OCI-LY3 (cell line): ENCODE measurements at regions not wholly inside any gene's neighbourhood (a gene's known extent, or its start where the extent isn't known, plus 50 kb on each side); places are given as distances from the start of the nearest gene placed in this dataset.

Experiments
- EZH2phosphoT487 ChIP-seq: fragments of 200-600 bp; shearing (Covaris generic); IDR thresholded peaks from 2 replicates; pipeline ENCODE4 v1.6.1; 2018; ENCODE audit warnings: antibody characterized with exemption, mixed run types, low read depth
- TF ChIP-seq, protein P1 (sequence below): fragments of 200-600, 300-600 bp; sonication (generic); IDR thresholded peaks from 2 replicates; pipeline ENCODE4 v1.5.1; 2014; ENCODE audit warnings: antibody characterized with exemption, low read length, low read depth

DNA sequence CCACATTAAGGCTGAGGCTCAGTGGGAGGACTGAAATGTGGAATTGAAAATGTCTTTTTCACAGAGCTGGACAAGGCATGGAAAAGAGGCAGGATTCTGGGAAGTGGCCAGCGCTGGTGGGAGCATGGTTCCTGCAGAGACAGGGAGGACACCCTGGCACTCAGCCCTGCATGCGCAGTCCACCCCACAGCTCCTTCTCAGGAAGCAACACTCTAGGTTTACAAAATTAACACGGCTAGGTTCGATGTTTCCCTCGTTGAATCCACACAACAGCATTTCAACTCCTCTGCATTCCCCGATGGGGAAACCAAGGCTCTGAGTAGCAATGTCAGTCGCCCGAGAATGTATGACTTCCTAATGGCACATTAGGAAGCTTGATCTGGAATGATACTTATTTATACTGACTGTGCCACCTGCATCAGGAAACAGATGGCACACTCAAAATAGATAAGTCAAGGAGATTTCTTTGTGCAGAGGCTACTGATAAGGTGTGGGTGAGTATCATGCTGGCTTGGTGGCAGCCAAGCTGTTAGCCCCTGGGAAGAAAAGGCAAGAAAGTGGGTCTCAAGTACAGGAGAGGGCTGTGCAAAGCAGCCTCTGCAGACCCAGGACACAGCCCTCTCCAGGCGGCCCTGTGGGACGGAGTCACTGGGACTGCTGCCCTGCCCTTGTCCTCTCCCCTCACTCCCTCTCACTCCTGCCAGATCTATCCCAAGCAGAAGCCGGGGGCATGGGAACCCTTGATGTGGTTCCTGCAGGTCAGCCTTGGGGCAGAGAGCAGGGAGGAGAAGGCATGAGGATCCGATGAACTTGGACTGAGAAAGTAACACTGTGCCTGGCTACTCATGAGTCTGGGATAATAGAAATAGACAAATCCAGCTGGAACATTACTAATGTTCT lies 158.4 kb upstream of the FHL2 start:
- TF ChIP-seq, protein P1, sequence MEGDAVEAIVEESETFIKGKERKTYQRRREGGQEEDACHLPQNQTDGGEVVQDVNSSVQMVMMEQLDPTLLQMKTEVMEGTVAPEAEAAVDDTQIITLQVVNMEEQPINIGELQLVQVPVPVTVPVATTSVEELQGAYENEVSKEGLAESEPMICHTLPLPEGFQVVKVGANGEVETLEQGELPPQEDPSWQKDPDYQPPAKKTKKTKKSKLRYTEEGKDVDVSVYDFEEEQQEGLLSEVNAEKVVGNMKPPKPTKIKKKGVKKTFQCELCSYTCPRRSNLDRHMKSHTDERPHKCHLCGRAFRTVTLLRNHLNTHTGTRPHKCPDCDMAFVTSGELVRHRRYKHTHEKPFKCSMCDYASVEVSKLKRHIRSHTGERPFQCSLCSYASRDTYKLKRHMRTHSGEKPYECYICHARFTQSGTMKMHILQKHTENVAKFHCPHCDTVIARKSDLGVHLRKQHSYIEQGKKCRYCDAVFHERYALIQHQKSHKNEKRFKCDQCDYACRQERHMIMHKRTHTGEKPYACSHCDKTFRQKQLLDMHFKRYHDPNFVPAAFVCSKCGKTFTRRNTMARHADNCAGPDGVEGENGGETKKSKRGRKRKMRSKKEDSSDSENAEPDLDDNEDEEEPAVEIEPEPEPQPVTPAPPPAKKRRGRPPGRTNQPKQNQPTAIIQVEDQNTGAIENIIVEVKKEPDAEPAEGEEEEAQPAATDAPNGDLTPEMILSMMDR: no peak
- TF ChIP-seq EZH2phosphoT487: no peak
